HepG2 (cell line): ENCODE measurements at regions not wholly inside any gene's neighbourhood (a gene's known extent, or its start where the extent isn't known, plus 50 kb on each side); places are given as distances from the start of the nearest gene placed in this dataset.

Source experiments
- ARNT2 ChIP-seq: sonication (generic); formaldehyde crosslinking; IDR thresholded peaks from 2 replicates; pipeline ENCODE4 v1.8.0; 2022; ENCODE audit warnings: mild to moderate bottlenecking, low read depth, missing genetic modification reagents, moderate library complexity
- ASH2L ChIP-seq: fragments of 300-600, 200-600 bp; sonication (generic); IDR thresholded peaks from 2 replicates; pipeline ENCODE4 v1.7.0; 2017; ENCODE audit warnings: low read depth, mild to moderate bottlenecking, moderate library complexity, mixed read lengths, low read length; ENCODE audit not compliant: insufficient read length
- BCL6 ChIP-seq: IDR thresholded peaks from 2 replicates; pipeline ENCODE4 v1.6.1; 2016; ENCODE audit warnings: missing genetic modification reagents, missing compliant biosample characterization
- CC2D1A ChIP-seq: sonication (generic); formaldehyde crosslinking; IDR thresholded peaks from 2 replicates; pipeline ENCODE4 v1.8.1; 2023; ENCODE audit warnings: mild to moderate bottlenecking, missing genetic modification reagents
- EEA1 ChIP-seq: sonication (generic); formaldehyde crosslinking; IDR thresholded peaks from 2 replicates; pipeline ENCODE4 v1.5.1; 2020; ENCODE audit warnings: mild to moderate bottlenecking, missing genetic modification reagents, borderline replicate concordance
- EED ChIP-seq: sonication (generic); formaldehyde crosslinking; IDR thresholded peaks from 2 replicates; pipeline ENCODE4 v1.5.0; 2020; ENCODE audit warnings: mild to moderate bottlenecking, missing genetic modification reagents
- FOSL1 ChIP-seq: sonication (generic); formaldehyde crosslinking; IDR thresholded peaks from 2 replicates; pipeline ENCODE4 v1.9.0; 2021; ENCODE audit warnings: missing genetic modification reagents, borderline replicate concordance
- KAT2B ChIP-seq: fragments of 150-350 bp; IDR thresholded peaks from 2 replicates; pipeline ENCODE4 v1.6.1; 2014; ENCODE audit warnings: low read depth, low read length, borderline replicate concordance
- KAT8 ChIP-seq: IDR thresholded peaks from 2 replicates; pipeline ENCODE4 v1.6.1; 2016; ENCODE audit warnings: missing genetic modification reagents, missing compliant biosample characterization
- KLF12 ChIP-seq: sonication (generic); formaldehyde crosslinking; IDR thresholded peaks from 2 replicates; pipeline ENCODE4 v1.4.0; 2020; ENCODE audit warnings: missing genetic modification reagents, borderline replicate concordance
- NR3C1 ChIP-seq: sonication (generic); formaldehyde crosslinking; IDR thresholded peaks from 2 replicates; pipeline ENCODE4 v1.4.0; 2020; ENCODE audit warnings: missing genetic modification reagents
- PITX1 ChIP-seq: sonication (generic); formaldehyde crosslinking; IDR thresholded peaks from 2 replicates; pipeline ENCODE4 v1.5.1; 2020; ENCODE audit warnings: mild to moderate bottlenecking, missing genetic modification reagents
- RFXANK ChIP-seq: IDR thresholded peaks from 2 replicates; pipeline ENCODE4 v1.6.1; 2016
- RXRB ChIP-seq: IDR thresholded peaks from 2 replicates; pipeline ENCODE4 v1.6.1; 2016; ENCODE audit warnings: borderline replicate concordance, missing genetic modification reagents, missing compliant biosample characterization
- SP2 ChIP-seq: sonication (generic); formaldehyde crosslinking; IDR thresholded peaks from 2 replicates; pipeline ENCODE4 v1.5.1; 2020; ENCODE audit warnings: mild to moderate bottlenecking, missing genetic modification reagents
- TP53 ChIP-seq: sonication (generic); formaldehyde crosslinking; conservative IDR thresholded peaks from 2 replicates; pipeline ENCODE4 v1.4.0; 2020; ENCODE audit warnings: missing genetic modification reagents
- WIZ ChIP-seq: sonication (generic); formaldehyde crosslinking; IDR thresholded peaks from 2 replicates; pipeline ENCODE4 v1.5.1; 2020; ENCODE audit warnings: mild to moderate bottlenecking, missing genetic modification reagents
- XBP1 ChIP-seq: sonication (generic); formaldehyde crosslinking; IDR thresholded peaks from 2 replicates; pipeline ENCODE4 v1.5.0; 2020; ENCODE audit warnings: missing genetic modification reagents
- ZNF180 ChIP-seq: sonication (generic); formaldehyde crosslinking; IDR thresholded peaks from 2 replicates; pipeline ENCODE4 v1.4.0; 2020; ENCODE audit warnings: low read depth, missing genetic modification reagents, borderline replicate concordance
- ZNF605 ChIP-seq: sonication (generic); formaldehyde crosslinking; IDR thresholded peaks from 2 replicates; pipeline ENCODE4 v1.8.0; 2022; ENCODE audit warnings: mild to moderate bottlenecking, missing genetic modification reagents
- ZNF703 ChIP-seq: sonication (generic); formaldehyde crosslinking; IDR thresholded peaks from 2 replicates; pipeline ENCODE4 v1.5.1; 2020; ENCODE audit warnings: missing genetic modification reagents, mild to moderate bottlenecking, moderate library complexity, borderline replicate concordance
- ZNF737 ChIP-seq: sonication (generic); formaldehyde crosslinking; IDR thresholded peaks from 2 replicates; pipeline ENCODE4 v1.5.0; 2020; ENCODE audit warnings: missing genetic modification reagents, mild to moderate bottlenecking, borderline replicate concordance
- ZNF780A ChIP-seq: sonication (generic); formaldehyde crosslinking; IDR thresholded peaks from 2 replicates; pipeline ENCODE4 v1.8.0; 2022; ENCODE audit warnings: mild to moderate bottlenecking, missing genetic modification reagents, moderate library complexity
- ZNF782 ChIP-seq: sonication (generic); formaldehyde crosslinking; IDR thresholded peaks from 2 replicates; pipeline ENCODE4 v1.4.0; 2020; ENCODE audit warnings: missing genetic modification reagents, mild to moderate bottlenecking, borderline replicate concordance
- TF ChIP-seq, protein P1 (sequence below): sonication (generic); formaldehyde crosslinking; IDR thresholded peaks from 2 replicates; pipeline ENCODE4 v1.5.0; 2020; ENCODE audit warnings: mild to moderate bottlenecking, low read depth, missing genetic modification reagents, borderline replicate concordance
- TF ChIP-seq, protein P2 (sequence below): IDR thresholded peaks from 2 replicates; pipeline ENCODE4 v1.6.1; 2016; ENCODE audit warnings: missing compliant biosample characterization, missing genetic modification reagents, borderline replicate concordance
- TF ChIP-seq, protein P3 (sequence below): sonication (generic); formaldehyde crosslinking; IDR thresholded peaks from 2 replicates; pipeline ENCODE4 v1.5.0; 2020; ENCODE audit warnings: missing genetic modification reagents, mild to moderate bottlenecking, borderline replicate concordance
- TF ChIP-seq, protein P4 (sequence below): sonication (generic); formaldehyde crosslinking; IDR thresholded peaks from 2 replicates; pipeline ENCODE4 v1.4.0; 2020; ENCODE audit warnings: missing genetic modification reagents

DNA sequence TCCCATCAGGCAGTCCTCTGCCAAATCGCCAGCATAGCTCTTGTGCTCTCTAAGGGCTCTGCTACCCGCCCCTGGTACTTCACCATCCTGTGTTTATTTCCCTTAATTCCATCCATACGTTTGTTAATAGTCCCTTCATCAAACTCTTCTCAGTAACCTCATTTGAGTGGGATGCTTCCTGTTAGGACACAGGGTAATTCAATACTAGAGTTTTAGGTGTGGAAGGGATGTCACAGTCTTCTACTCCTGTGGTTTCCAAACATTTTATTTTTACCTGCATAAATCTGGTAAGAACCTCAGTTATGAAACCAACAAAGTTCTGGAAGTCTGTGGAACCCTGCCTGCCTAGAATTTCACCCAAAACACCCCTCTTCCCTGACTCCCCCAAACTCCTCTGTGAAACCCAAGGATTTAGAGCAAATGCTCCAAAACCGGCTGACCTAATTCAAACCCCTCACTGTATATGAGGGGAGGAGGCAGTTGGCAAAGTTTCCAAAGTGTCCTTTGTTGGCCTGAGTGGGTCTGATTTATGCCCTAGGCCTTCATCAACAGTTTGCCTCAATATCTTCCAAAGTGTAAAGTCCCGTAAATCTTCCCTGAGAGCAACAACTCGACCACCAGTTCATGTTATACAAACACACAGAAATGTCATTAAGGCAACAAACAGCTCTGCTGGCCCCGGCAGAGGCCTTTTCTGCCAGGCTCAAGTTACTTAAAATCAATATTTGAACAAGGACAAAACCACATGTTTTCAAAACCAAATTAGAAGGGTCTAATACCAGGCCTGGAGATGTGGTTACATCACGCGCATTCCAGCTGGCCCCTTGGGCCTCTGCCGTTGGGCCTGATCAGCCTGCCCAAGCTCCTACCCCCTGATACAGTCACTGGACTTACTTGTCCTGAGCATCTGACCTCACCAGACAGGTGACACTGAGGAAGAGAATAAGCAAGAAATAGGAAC, 82.4 kb upstream of the FGGY start (continued):
- TF ChIP-seq ZNF780A (CRISPR knock-in tag) (no peak), XBP1 (no peak), TP53 (peak; percentile 16; the same call in 1 of the 2 replicates), SP2 (CRISPR knock-in tag) (no peak), CC2D1A (peak; percentile 92), ZNF703 (CRISPR knock-in tag) (no peak; the same call in none of the 2 replicates), RFXANK (no peak), KAT2B (no peak), EED (CRISPR knock-in tag) (no peak), ZNF605 (CRISPR knock-in tag) (peak; percentile 48), ARNT2 (peak; percentile 57; the same call in 1 of the 2 replicates), ASH2L (peak; percentile 88), ZNF180 (CRISPR knock-in tag) (no peak), EEA1 (CRISPR knock-in tag) (no peak), PITX1 (CRISPR knock-in tag) (peak; percentile 92), FOSL1 (CRISPR knock-in tag) (no peak), WIZ (CRISPR knock-in tag) (no peak), ZNF782 (CRISPR knock-in tag) (no peak), KLF12 (no peak; the same call in 1 of the 2 replicates), BCL6 (CRISPR knock-in tag) (peak; percentile 92), NR3C1 (CRISPR knock-in tag) (no peak), RXRB (CRISPR knock-in tag) (peak; percentile 92), ZNF737 (CRISPR knock-in tag) (no peak), KAT8 (peak; percentile 83)
- TF ChIP-seq, protein P1, sequence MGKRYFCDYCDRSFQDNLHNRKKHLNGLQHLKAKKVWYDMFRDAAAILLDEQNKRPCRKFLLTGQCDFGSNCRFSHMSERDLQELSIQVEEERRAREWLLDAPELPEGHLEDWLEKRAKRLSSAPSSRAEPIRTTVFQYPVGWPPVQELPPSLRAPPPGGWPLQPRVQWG, result no peak
- TF ChIP-seq, protein P2, sequence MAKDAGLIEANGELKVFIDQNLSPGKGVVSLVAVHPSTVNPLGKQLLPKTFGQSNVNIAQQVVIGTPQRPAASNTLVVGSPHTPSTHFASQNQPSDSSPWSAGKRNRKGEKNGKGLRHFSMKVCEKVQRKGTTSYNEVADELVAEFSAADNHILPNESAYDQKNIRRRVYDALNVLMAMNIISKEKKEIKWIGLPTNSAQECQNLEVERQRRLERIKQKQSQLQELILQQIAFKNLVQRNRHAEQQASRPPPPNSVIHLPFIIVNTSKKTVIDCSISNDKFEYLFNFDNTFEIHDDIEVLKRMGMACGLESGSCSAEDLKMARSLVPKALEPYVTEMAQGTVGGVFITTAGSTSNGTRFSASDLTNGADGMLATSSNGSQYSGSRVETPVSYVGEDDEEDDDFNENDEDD (CRISPR knock-in tag), result peak; percentile 40; the same call in 1 of the 2 replicates
- TF ChIP-seq, protein P3, sequence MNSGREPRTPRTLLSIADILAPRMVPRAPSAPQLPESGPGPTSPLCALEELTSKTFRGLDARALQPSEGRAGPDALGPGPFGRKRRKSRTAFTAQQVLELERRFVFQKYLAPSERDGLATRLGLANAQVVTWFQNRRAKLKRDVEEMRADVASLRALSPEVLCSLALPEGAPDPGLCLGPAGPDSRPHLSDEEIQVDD, result no peak
- TF ChIP-seq, protein P4, sequence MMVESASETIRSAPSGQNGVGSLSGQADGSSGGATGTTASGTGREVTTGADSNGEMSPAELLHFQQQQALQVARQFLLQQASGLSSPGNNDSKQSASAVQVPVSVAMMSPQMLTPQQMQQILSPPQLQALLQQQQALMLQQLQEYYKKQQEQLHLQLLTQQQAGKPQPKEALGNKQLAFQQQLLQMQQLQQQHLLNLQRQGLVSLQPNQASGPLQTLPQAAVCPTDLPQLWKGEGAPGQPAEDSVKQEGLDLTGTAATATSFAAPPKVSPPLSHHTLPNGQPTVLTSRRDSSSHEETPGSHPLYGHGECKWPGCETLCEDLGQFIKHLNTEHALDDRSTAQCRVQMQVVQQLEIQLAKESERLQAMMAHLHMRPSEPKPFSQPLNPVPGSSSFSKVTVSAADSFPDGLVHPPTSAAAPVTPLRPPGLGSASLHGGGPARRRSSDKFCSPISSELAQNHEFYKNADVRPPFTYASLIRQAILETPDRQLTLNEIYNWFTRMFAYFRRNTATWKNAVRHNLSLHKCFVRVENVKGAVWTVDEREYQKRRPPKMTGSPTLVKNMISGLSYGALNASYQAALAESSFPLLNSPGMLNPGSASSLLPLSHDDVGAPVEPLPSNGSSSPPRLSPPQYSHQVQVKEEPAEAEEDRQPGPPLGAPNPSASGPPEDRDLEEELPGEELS (CRISPR knock-in tag), result peak; percentile 98
